ENCODE measurements at regions not wholly inside any gene's neighbourhood (a gene's known extent, or its start where the extent isn't known, plus 50 kb on each side); places are given as distances from the start of the nearest gene placed in this dataset.

- CTCF ChIA-PET: interaction anchor here (0.7 kb wide), 1 partner anchor 70 kb away, joined by 5 read pairs; no protein-coding TSS in a partner anchor
- H3K36me3 Mint-ChIP-seq (ENCODE audit: low read depth): no peaks in the 10 kb centered on the region
- no peak overlapping the region for H3K27ac Mint-ChIP-seq
- POLR2A ChIA-PET: no interaction called here
- no peak overlapping the region for H3K4me3 Mint-ChIP-seq
- peaks cover 2% of the 10 kb centered on the region for H3K27me3 Mint-ChIP-seq
- no peak for DNase-seq
- H3K9me3 Mint-ChIP-seq: peaks cover 13% of the 10 kb centered on the region
- H3K4me1 Mint-ChIP-seq: no peaks in the 10 kb centered on the region
These were observed 51.3 kb upstream of the ZNF169 start for GRCh38 chr9:94207781-94208180.
